ENCODE measurements at regions not wholly inside any gene's neighbourhood (a gene's known extent, or its start where the extent isn't known, plus 50 kb on each side); places are given as distances from the start of the nearest gene placed in this dataset.

GRCh38 chr5:13505326-13505725, 439.2 kb downstream of the DNAH5 start:
- TF ChIP-seq YY1 (IDR thresholded peaks at IDR 0.05; ENCODE audit: insufficient read depth, insufficient read length), result no peak
- TF ChIP-seq ZNF274 (IDR thresholded peaks at IDR 0.05; ENCODE audit: low read depth, low read length), result no peak

Measured in NT2/D1 (cell line).